ENCODE measurements at regions not wholly inside any gene's neighbourhood (a gene's known extent, or its start where the extent isn't known, plus 50 kb on each side); places are given as distances from the start of the nearest gene placed in this dataset.

DNA sequence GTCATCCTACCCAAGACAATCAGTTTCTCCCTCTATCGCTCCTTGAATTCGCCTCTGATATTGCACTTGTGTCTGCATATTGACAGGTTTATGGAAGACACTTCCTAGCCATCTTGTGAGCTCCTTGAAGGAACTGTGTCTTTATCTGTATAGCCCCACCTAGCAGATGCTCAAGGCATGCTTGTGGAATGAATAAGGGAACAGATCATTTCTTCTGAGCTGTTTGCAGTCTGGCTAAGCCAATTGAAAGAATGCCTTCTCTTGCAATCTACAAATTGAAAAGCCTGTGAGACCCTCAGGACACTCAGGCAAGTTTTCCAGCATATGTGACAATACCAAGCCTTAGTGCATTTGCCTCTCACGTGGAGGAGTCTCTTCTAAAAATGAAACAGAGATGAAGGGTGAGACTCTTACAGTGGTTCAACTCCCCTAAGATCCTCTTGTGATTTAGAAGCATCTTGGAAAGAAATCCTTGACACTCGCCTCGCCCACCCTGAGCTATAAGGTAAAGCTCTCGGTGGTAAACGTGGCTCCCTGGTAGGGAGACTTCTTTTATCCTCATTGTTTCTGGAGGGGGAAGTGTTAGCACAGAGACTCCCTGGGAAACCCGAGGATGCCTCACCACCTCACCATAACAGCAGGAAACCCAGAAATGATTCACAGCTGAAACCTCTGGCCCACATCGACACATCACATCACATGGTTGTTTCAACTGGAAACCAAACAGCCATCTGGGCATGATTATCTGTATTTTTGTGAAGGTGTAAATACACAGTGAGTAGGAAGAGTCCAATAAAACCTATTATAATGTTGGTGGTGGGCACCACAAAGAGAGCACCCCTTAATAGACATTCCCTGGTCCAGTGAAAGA lies 112.3 kb upstream of the BCL2L14 start:
- DNase-seq (ENCODE audit: low read depth, low spot score) (peak; percentile 83), FAIRE-seq (peak; percentile 99)
- no peaks in the 10 kb centered on the region for H3K9me3 ChIP-seq (replicated peaks; ENCODE audit: control insufficient read depth, insufficient read depth, low read length)
- peaks cover 0 to 14% of the 10 kb centered on the region in 2 experiments for H3K27me3 ChIP-seq (ENCODE audit: control insufficient read depth in 2 of 2, insufficient read depth in 2 of 2, low read length in 2 of 2)
- no peak overlapping the region for H3K4me3 ChIP-seq (replicated peaks in 1 of 3; ENCODE audit: insufficient read depth in 1 of 3, low read depth in 1 of 3, low read length in 3 of 3)
- no peaks in the 10 kb centered on the region for H3K9me1 ChIP-seq (replicated peaks; ENCODE audit: control insufficient read depth, extremely low read depth, insufficient read depth, low read length)
- POLR2A ChIA-PET, result no interaction called here
- H4K20me1 ChIP-seq (replicated peaks; ENCODE audit: control insufficient read depth, extremely low read depth, insufficient read depth, low read length), result no peaks in the 10 kb centered on the region
- H3K79me2 ChIP-seq (ENCODE audit: control insufficient read depth, insufficient read depth, low read length), result no peaks in the 10 kb centered on the region
- H3K9ac ChIP-seq (replicated peaks; ENCODE audit: extremely low read depth, insufficient read depth, low read length), result peak overlapping the region; percentile 57
- BruUV-seq (replicated peaks), result TSS peak; percentile 77
- peak overlapping the region; percentile 57 for H3K4me2 ChIP-seq (ENCODE audit: insufficient read depth, low read length)
- H3K36me3 ChIP-seq (ENCODE audit: control insufficient read depth in 2 of 2, extremely low read depth in 1 of 2, insufficient read depth in 2 of 2, low read length in 2 of 2), result no peaks in the 10 kb centered on the region
- peak overlapping the region; percentile 95 for H3K27ac ChIP-seq (ENCODE audit: insufficient read depth, low read depth, low read length)
- CTCF ChIA-PET, result interaction anchor here (1.2 to 1.4 kb wide), 2 partner anchors 14 to 75 kb away, joined by 4 to 7 read pairs; no protein-coding TSS in a partner anchor
- intact Hi-C loops (cut with micrococcal nuclease), result loop anchor here (5.0 kb wide), 1 partner anchor 306 kb away; no protein-coding TSS in a partner anchor
- peaks cover 19% of the 10 kb centered on the region for H3K4me1 ChIP-seq (ENCODE audit: control insufficient read depth, extremely low read depth, insufficient read depth, low read length)
- H2AFZ ChIP-seq (ENCODE audit: low read depth, low read length), result peak overlapping the region; percentile 82
- dilution Hi-C loops (cut with MboI; ENCODE audit: extremely low pct_ligation_motif_present, low sequenced_read_pairs), result no loop called here
- TF ChIP-seq FOS (IDR thresholded peaks at IDR 0.05; ENCODE audit: borderline replicate concordance, insufficient read depth, low read length) (peak; percentile 86), POLR2AphosphoS5 (IDR thresholded peaks at IDR 0.05; ENCODE audit: insufficient read depth, low read depth, low read length) (peak; percentile 50), POLR2A (IDR thresholded peaks at IDR 0.05; ENCODE audit: low read depth, low read length) (no peak), EZH2 (IDR thresholded peaks at IDR 0.05; ENCODE audit: borderline replicate concordance, low read depth, low read length, severe bottlenecking) (no peak), GATA2 (IDR thresholded peaks at IDR 0.05; ENCODE audit: insufficient read depth, insufficient read length, low read depth, low read length) (no peak), JUN (IDR thresholded peaks at IDR 0.05; ENCODE audit: borderline replicate concordance, insufficient read depth, insufficient read length, low read depth) (peak; percentile 67), MYC (IDR thresholded peaks at IDR 0.05; ENCODE audit: low read depth, low read length) (peak; percentile 10)
- TF ChIP-seq, protein P1, sequence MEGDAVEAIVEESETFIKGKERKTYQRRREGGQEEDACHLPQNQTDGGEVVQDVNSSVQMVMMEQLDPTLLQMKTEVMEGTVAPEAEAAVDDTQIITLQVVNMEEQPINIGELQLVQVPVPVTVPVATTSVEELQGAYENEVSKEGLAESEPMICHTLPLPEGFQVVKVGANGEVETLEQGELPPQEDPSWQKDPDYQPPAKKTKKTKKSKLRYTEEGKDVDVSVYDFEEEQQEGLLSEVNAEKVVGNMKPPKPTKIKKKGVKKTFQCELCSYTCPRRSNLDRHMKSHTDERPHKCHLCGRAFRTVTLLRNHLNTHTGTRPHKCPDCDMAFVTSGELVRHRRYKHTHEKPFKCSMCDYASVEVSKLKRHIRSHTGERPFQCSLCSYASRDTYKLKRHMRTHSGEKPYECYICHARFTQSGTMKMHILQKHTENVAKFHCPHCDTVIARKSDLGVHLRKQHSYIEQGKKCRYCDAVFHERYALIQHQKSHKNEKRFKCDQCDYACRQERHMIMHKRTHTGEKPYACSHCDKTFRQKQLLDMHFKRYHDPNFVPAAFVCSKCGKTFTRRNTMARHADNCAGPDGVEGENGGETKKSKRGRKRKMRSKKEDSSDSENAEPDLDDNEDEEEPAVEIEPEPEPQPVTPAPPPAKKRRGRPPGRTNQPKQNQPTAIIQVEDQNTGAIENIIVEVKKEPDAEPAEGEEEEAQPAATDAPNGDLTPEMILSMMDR (IDR thresholded peaks at IDR 0.05; ENCODE audit: extremely low read depth in 1 of 2, insufficient read depth in 1 of 2, low read depth in 1 of 2, low read length in 2 of 2), result no peak
- TF ChIP-seq, protein P2, sequence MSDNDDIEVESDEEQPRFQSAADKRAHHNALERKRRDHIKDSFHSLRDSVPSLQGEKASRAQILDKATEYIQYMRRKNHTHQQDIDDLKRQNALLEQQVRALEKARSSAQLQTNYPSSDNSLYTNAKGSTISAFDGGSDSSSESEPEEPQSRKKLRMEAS (IDR thresholded peaks at IDR 0.05; ENCODE audit: insufficient read depth, insufficient read length), result peak; percentile 64
